Activated naive CD4-positive, alpha-beta T cell treated with anti-CD3 and anti-CD28 coated beads, Interleukin-2, amount 50 U/mL, for 16 hours (primary cell): ENCODE measurements at regions not wholly inside any gene's neighbourhood (a gene's known extent, or its start where the extent isn't known, plus 50 kb on each side); places are given as distances from the start of the nearest gene placed in this dataset.
"Not testable (repeated sequence)": the region's sequence is repeated elsewhere in the genome, so short reads cannot be mapped to it uniquely, and the experiment has no call there.

Source experiments
- DNase-seq: peaks from one replicate; pipeline ENCODE4 v3.0.0-alpha.2; 2020

DNA sequence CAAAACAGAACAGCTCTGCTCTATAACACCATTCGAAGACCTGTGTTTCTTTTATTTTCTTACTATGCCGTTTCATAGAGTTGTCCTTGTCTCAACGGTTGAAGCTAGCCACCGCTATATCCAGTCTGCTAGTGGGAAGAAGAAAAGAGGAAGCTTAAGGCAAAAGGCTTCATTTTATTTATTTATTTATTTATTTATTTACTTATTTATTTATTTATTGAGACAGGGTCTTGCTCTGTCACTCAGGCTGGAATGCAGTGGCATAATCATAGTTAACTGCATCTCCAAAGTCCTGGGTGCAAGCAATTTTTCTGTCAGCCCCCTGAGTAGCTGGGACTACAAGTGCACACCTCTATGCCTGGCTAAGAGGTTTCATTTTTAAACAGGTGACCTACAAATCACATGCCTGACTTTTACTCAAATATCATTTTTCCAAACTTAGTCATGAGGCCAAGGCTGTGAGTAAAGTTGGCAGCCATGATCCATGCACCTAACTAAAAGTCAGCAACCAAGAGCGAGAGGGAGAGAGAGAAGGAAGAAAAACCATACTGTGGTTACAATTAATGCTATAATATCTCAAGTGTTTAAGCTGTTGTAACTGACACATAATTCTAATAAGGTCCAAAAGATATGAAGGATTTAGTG is 1305.3 kb upstream of the LRRTM3 start:
- no peak for DNase-seq

DNA sequence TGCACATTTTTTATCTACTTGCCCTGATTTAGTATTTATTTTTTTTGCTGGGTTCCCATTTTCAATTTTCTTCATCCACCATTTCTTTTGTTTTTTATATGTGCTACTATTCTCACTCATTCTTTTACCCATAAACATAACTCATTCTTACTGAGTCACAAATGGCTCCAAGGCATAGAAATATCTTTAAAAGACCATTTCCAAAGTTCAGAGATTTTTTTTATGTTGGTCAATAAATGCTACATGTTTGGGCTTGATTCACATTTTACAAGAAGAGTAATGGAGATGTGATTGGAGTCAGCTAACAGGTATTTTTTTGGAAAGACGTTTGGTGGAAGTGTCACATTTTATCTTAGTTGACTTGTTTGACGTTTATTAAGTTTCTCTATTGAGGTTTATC is 1303.2 kb upstream of the LRRTM3 start:
- no peak for DNase-seq

DNA sequence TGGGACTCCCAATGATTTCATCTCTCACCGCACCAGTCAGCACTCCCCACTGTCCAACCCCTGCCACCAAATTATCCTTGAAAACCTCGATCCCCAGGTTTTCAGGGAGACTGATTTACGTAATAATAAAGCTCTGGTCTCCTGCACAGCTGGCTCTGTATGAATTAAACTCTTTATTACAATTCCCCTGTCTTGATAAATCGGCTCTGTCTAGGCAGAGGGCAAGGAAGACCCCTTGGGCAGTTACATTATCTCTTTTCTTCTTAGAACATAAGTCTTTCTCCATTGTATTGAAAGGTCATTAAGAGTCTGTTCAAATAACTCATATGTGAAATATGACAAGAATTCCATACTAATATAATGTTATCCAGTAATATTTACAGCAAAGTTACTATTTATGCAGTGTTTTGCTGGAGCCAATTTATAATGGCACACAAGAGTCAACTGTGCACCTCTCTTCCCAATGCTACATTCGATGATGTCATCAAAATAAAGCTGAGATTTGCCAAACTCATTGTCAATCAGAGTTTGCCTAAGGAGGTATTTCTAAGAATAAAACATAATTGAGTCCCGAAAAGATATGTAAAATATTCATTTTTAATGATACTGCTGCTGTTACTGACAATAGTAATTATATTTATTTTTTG is 1297.2 kb upstream of the LRRTM3 start:
- DNase-seq = no peak

DNA sequence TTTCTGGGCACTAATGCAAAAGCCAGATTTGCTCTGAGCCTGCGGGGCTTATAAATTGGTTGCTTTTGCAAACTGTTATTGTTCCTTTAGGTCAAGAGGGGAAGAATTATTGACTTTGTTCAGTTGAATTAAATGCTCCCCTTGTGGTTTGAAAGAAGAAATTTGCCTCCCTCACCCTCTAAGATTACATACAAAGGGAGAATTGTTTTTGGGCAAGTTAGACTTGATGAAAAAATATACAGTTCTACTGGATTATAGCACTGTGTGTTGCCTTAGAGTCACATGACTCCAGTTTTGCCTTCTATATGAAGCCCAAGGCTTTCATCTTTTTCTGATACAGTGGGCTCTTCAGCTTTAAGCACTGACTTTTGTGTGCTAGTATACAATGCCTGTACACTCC is 1265.8 kb upstream of the LRRTM3 start:
- no peak for DNase-seq

DNA sequence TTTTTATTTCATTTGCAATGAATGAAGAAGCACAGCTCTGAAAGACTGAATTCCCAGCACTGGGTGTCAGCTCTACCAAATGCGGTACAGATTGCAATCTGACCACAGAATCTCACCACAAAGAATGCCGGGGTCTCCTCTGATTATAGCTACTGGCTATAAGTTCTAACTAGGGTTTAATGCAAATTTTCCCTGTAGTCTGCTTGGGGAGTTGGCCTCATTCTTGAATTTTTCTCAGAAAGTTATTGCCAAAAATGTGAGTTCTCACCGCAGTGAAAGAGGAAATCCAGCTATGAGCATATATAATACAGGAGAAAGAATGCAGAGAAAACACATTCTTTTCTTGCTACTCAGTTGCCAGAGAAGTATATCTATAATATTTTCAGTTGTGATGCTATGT is 1255.7 kb upstream of the LRRTM3 start:
- DNase-seq = no peak

DNA sequence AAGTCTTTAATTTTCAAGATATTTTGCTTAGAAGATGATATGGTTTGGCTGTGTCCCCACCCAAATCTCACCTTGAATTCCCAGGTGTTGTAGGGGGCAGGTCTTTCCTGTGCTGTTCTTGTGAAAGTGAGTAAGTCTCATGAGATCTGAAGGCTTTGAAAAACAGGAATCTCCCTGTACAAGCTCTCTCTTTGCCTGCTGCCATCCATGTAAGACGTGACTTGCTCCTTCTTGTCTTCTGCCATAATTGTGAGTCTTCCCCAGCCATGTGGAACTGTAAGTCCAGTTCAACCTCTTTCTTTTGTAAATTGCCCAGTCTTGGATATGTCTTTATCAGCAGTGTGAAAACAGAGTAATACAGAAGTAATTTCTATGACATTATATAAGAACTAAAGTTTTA is 1255.2 kb upstream of the LRRTM3 start:
- DNase-seq = not testable (repeated sequence)

DNA sequence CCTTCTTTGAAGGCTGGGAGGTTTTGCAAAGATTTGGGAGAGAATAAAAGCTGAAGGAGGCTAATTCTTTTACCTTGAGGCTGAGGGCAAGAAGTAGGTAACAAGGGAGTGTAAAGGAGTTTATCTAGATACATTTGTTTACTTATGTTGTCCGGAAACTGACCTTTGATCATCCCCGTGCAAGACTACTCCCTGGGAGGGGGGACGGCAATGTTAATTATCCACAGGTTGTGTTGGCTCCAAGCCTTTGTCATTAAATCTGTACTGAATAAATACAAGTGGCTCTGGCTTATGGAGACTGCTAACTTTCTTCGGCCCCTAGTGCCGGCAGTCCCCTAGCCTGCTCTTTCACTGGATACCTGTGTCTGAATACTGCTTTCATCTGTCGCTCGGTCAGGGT is 1250.6 kb upstream of the LRRTM3 start:
- no peak for DNase-seq

DNA sequence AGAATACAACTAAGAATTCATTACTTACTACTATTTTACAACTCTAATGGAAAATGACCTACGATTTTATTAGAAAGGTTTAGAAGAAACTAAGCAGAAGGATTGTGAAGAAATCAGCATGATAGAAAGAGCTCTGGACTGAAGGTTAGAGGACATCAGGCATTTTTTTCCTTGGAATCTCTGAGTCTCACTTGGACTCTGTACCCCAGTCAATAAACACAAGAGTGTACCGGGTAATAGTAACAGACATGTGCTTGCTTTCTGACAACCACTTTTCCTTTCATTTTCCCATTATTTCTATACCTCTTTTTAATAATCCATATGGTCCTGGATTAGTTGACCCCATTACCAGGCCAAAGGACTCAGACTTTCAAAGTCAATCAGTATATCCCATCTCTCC is 1240.9 kb upstream of the LRRTM3 start:
- no peak for DNase-seq

DNA sequence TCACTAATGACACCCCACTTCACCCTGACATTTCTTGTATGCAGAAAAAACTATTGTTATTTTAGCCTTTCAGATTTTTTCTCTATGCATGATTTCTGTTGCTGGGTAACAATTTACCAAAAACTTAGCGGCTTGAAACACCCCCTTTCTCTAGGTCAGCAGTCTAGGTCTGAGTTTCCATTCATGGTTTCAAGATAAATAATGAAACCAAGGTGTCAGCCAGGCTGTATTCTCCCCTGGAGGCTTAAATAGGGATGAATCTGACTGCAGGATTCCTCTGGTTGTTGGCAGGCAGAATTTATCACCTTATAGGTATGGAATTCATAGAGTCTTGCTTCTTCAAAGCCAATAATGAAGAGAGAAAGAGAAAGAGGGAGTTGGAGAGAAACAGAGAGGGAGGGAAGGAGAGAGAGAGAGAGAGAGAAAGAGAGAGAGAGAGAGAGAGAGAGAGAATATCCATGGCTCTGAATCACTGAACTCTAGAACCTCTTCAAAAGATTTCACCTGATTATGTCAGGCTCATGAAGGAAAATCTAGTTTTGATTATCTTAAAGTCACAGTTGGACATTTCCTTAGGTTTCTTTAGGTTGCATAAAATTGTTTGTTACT is 1224.6 kb upstream of the LRRTM3 start:
- DNase-seq = no peak

DNA sequence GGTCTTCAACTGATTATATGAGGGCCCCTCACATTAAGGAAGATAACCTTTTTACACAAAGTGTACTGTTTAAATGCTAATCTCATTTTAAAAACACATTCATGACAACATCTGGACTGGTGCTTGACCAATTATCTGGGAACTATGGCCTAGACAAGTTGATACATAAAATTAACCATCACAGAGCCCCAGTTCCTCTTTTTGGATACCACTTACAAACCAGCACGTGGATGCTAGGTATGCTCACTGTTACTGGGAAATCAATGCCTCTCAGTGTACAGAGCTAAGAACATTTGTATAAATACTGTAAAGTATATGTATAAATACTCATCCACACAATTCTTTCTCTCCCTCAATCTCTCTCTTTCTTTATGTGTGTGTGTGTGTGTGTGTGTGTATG is 1217.8 kb upstream of the LRRTM3 start:
- DNase-seq = no peak

DNA sequence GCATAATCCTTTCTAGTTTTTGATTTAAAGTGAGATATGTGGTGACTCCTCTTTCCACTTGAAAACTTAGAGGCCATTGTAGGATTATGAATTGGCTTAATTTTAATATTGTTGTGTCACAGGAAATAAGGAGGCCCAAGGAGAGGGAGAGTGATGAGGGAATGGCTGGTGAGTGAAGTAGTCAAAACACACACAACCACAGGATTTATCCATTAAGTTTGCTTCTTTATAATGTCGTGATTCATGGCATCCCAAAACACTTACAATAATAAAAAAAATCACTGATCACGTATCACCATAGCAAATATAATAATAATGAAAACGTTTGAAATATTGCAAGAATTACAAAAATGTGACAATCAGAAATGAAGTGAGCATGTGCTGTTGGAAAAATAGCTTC is 1215.5 kb upstream of the LRRTM3 start:
- DNase-seq = no peak

DNA sequence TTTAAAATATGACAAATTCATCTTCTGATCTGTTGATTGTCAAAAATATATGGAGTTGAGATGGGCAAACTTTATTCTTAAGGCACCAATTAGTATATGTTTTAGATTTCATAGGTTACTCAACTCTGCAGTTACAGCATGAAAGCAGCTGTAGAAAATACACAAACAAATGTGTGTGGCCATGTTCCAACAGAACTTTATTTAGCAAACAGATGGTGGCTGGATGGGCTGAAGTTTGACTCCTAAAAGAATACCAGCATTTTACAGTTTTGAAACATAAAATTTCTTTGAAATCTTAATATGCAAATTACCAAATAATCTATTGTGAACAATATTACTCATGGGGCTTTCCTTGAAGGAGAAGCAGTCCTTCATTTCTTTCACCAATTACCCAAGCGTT is 1206.0 kb upstream of the LRRTM3 start:
- DNase-seq = no peak

DNA sequence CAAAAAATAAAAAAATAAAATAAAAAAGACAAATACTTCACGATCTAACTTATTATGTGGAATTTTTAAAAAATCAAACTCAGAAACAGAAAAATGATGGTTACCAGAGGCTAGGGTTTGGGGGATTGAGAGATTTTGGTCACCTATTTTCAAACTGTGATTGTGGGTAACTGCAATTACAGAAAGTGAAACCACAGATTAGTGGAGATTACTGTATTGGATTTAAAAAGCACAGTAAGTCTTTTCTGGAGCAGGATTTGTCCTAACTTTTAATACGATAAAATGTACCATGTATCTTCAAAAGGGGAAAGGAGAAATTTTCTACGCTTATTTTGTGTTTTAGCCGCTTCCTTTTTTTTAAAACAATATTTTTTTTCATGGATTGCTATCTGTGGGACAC is 1204.9 kb upstream of the LRRTM3 start:
- no peak for DNase-seq

DNA sequence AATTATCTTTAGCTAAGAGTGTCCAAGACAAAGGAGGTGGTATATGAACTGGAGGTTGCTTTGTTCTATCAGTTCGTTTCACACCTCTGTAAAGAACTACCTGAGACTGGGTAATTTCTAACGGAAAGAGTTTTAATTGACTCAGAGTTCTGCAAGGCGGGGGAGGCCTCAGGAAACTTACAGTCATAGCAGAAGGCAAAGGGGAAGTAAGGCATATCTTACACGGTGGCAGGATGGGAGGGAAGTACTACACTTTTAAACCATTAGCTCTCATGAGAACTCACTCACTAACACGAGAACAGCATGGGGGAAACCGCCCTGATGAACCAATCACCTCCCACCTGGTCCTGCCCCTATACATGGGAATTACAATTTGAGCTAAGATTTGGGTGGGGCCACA is 1202.3 kb upstream of the LRRTM3 start:
- DNase-seq = no peak

DNA sequence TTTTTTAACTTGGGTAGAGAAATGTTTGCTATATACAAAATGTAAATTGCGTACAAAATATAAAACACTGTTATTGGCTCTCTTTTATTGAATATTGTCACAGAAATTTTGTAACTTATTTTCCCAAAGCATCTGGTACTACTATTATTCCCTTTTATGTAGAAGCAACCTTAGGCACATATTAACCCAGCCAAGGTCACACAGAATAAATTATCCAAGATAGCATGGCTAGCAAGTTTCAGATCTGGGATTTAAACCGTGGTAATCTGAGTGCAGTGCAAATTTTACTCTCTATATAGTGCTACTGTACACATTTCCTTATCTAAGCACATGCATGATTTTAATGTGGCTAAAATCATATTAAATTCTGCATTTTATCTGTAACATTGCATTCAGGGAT is 1190.5 kb upstream of the LRRTM3 start:
- DNase-seq = no peak

DNA sequence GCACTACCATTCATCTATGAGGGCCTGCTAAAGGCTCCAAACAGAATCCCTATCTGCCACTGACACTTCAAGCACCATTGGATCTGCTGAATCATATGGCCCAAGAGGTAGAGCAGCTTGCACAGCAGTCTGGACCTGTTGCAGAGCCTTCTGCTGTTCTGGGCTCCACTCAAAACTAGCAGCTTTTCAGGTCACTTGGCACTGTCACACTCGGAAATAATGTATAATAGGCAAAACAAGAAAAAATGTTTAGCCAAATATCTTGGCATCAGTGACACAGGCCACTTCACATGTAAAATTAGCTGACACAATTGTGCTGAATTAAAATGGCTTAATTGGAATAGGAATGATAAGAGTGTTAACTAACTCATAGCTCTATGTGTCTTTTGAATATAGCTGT is 1182.9 kb upstream of the LRRTM3 start:
- no peak for DNase-seq

DNA sequence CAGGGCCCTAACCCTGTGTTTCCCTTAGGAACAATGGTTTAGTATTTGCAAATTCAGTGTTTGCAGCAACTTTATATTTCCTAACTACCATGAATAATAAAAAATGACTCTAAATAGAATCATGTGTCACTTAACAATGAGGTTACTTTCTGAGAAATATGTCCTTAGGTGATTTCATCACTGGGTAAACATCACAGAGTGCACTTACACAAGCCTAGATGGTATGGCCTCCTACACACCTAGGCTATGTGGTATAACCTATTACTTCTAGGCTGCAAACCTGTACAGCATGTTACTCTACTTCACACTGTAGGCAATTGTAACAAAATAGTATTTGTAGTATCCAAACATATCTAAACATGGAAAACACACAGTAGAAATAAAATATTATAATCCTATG is 1174.6 kb upstream of the LRRTM3 start:
- DNase-seq = no peak

DNA sequence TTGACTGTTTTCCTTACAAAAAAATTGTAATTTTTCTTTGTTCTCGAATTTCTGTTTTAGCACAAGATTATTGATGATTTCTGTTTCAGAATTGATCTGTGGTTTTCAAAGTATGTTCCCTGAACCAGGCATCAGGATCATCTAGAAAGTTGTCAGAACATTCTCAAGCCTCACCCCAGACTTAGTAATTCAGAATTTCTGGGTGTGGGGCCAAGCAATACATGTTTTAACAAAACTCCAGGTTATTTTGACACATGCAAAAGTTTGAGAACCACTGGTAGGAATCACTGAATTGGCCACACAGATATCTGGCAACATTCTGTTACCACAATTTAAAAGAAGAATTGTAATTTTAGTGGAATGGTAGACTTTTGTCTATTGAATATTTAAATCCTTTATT is 1173.9 kb upstream of the LRRTM3 start:
- DNase-seq = no peak

DNA sequence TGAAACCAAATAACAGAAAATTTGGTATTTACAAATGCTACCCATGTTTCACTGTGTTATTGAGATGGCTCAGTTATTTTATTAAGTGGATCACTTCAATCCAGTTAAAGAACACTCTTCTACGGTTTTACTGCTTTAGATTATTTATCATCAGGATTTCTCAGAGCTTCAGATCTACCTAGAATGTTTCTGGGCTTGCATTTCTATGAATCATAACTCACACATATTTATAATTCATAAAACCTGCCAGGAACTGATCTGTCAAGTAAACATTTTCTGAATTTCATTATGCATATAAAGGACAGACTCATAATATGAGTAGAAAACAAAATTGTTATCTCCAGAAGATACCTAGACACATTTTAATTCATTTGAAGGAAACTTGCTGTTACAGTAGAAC is 1172.3 kb upstream of the LRRTM3 start:
- DNase-seq = no peak

DNA sequence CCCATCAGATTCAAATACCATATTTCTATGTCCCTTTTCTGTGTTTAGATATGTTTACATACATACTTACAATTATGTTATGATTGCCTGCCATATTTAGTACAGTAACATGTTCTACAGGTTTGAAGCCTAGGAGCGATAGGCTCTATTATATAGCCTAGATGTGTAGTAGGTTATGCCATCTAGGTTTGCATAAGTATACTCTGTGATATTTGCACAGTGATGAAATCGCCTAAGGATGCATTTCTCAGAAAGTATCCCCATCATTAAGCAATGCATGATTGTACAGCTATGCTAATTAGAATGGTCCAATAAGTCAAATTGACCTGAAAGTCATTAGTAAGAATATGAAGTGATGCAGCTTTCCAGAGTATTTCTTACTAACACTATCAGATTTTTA is 1171.7 kb upstream of the LRRTM3 start:
- DNase-seq = no peak

DNA sequence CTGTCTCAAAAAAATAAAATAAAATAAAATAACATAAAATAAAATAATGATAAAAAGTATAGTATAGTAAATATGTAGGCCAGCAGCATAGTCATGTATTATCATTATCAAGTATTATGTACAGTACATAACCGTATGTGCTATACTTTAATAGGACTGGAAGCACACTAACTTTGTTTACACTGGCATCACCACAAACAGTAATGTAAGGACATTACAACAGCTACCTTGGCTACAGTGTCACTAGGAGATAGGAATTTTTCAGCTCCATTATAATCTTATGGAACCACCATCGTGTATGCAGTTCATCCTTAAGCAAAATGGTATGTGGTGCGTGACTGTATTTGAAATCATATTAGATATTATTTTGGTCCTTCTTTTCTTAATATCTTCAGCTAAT is 1163.5 kb upstream of the LRRTM3 start:
- DNase-seq = no peak

DNA sequence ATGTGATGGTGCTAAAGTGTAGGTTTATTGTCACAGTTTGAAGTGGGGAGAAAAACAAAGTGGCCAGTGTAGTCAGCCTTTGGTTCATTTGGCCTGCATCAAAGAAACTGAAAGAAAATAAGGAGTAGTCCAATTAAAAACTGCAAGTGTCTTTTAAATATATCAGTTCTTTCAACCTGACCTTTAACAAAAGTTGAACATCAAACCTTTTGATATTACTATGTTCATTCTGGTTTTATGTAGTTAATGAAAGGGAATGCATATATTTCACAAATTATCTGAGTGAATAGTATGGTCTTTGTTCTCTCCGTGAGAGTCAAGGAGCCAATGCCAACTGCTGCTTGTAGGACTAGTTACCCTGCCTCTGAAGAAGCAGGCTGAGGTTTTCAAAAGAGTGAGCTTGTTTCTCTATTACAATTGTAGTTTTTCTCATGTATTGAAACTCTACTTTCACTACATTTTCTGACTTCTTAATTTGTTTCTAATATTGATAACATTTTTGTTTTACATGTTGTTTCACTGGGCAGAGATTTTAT is 1160.8 kb upstream of the LRRTM3 start:
- DNase-seq = no peak

DNA sequence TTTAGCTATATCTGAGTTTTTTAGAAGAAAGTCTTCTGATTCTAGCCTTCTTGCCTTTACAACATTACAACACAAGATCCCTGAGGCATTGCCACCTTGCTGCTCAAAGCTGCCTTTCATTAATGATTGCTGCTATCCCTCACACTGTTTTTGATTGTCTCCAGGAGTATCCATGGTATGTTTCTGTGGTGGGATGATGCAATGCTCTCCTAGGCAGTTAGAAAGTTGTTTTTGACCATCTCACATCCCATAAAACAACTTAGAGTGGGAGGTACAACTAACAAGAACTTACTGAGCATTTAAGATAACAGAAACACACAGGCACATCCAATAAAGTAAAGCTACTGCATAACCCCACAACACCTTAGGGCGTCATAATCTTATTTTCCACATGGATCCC is 1156.0 kb upstream of the LRRTM3 start:
- DNase-seq = no peak

DNA sequence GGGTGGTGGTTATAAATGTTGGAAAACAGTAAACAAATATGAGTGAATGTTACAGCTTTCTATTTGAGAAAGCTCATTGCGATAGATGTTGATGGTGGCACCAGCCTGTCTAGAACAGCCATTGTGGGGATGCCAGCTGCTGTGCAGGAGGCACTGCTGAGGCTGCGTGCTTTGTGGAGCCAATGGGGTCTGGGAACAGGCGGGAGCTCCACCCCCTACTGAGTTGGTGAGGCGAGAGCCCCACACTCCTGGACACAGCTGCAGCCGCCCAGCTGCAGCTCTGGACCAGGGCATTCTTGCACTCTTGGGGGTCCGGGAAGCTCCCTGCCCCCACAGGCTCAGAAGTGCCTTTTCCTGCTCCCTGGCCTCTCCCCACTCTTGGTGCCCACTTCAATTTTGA is 1147.1 kb upstream of the LRRTM3 start:
- no peak for DNase-seq

DNA sequence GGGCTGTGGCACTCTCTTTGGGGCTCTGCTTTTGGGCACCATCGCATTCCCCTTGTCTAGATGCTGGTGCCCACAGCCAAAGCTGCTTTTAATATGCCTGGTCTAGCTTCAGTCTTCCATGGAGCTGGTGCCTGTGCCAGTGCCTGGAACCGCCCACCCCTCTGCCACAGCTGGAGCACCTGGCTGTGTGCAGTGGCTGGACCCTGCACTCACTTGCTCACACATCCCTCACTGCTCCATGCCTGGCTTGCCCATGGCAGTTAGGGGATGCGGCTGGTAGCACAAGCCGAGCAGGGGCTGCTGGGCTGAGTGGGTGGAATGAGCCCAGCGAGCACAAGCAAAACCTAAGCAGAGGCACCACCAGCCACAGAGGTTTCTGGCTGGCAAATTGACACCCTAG is 1145.9 kb upstream of the LRRTM3 start:
- no peak for DNase-seq
